Hepatocyte (in vitro differentiated cells): ENCODE measurements at regions not wholly inside any gene's neighbourhood (a gene's known extent, or its start where the extent isn't known, plus 50 kb on each side); places are given as distances from the start of the nearest gene placed in this dataset.

ENCODE experiments used
- CTCF ChIP-seq: fragments of 200-600 bp; sonication (generic); IDR thresholded peaks from 2 replicates; pipeline ENCODE4 v1.5.1; 2016; ENCODE audit warnings: antibody characterized with exemption, mild to moderate bottlenecking; ENCODE audit not compliant: poor library complexity
- EZH2 ChIP-seq: fragments of 200-600 bp; sonication (generic); IDR thresholded peaks from 2 replicates; pipeline ENCODE4 v1.6.1; 2016; ENCODE audit warnings: antibody characterized with exemption, mild to moderate bottlenecking, borderline replicate concordance

DNA sequence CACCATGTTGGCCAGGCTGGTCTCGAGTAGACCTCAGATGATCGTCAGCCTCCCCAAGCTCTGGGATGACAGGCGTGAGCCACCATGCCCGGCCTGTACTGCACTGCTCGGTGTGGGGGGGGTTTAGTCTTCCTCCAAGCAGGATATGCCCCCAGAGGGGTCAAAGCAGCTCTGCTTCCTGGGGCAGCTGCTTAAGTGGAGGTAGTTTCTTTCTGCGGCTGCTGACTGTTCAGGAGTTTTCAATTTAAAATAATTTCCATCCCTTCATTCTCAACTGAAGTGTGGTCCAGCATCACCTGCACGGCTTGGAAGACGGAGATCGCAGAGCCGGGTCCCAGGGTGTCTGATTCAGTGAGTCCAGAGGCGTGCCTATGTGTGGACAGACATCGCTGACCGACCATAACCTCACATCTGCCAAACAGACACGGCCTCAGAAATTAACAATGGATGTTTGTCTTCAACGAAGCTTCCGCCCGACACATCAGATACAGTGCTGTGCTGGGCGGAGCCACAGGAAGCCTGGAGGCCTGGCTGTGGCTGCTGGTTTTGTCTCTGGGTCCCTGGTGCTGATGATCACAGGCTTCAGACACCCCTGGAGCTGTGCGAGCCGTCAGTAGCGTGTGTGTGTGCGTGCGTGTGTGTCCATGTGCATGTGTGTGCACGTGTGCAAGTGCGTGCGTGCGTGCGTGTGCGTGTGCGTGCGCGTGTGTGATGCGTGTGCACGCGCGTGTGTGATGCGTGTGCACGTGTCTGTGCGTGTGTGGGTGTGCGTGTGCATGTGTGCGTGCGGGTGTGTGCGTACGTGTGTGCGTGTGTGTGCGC, 226.5 kb upstream of the PITRM1 start:
- TF ChIP-seq CTCF (no peak), EZH2 (no peak)
